MCF 10A (cell line): ENCODE measurements at regions not wholly inside any gene's neighbourhood (a gene's known extent, or its start where the extent isn't known, plus 50 kb on each side); places are given as distances from the start of the nearest gene placed in this dataset.

Source experiments
- BruUV-seq: library from RNA; stranded (reverse); fragments of 400-500 nt; replicated peaks from 2 replicates; lab custom pipeline; 2021; lab: Mats Ljungman, UMichigan
- CTCF ChIA-PET: fragments of 300-600 bp; sonication (Branson Sonifier 250); formaldehyde crosslinking; extraction: SDS; loops from one replicate; lab custom pipeline; 2021; ENCODE audit warnings: antibody characterized with exemption, inconsistent platforms; lab: Yijun Ruan, JAX
- POLR2A ChIA-PET: fragments of 300-600, 350-650 bp; sonication (Branson Sonifier 250); formaldehyde crosslinking; extraction: SDS; loops from one replicate; lab custom pipeline; 2020; ENCODE audit warnings: antibody characterized with exemption, inconsistent platforms; lab: Yijun Ruan, JAX
- DNase-seq: peaks from one replicate; pipeline ENCODE4 v3.0.0-alpha.2; 2018; ENCODE audit not compliant: unreplicated experiment
- H3K27ac Mint-ChIP-seq: one replicate; pipeline ENCODE4 v1.8.0; 2022; ENCODE audit warnings: mild to moderate bottlenecking, low read depth, mixed read lengths; ENCODE audit not compliant: unreplicated experiment
- H3K27me3 Mint-ChIP-seq: one replicate; pipeline ENCODE4 v1.8.0; 2022; ENCODE audit warnings: mixed read lengths; ENCODE audit not compliant: insufficient read depth, unreplicated experiment
- H3K36me3 Mint-ChIP-seq: one replicate; pipeline ENCODE4 v1.8.0; 2022; ENCODE audit warnings: mild to moderate bottlenecking, moderate library complexity, mixed read lengths; ENCODE audit not compliant: insufficient read depth, unreplicated experiment
- H3K4me1 Mint-ChIP-seq: one replicate; pipeline ENCODE4 v1.8.0; 2022; ENCODE audit warnings: mixed read lengths; ENCODE audit not compliant: insufficient read depth, unreplicated experiment
- H3K4me3 Mint-ChIP-seq: one replicate; pipeline ENCODE4 v1.8.0; 2022; ENCODE audit warnings: mild to moderate bottlenecking, moderate library complexity, mixed read lengths; ENCODE audit not compliant: unreplicated experiment
- H3K9me3 Mint-ChIP-seq: one replicate; pipeline ENCODE4 v1.8.0; 2022; ENCODE audit warnings: mixed read lengths; ENCODE audit not compliant: unreplicated experiment
- intact Hi-C: fragments of 100-400 bp; cut with micrococcal nuclease; formaldehyde crosslinking; loops from 2 replicates; pipeline ENCODE4 v1.14.1; 2022
- TF ChIP-seq, protein P1 (sequence below): fragments of 200-600 bp; IDR thresholded peaks from one replicate; pipeline ENCODE4 v1.8.0; 2022; ENCODE audit warnings: antibody characterized with exemption, mild to moderate bottlenecking; ENCODE audit not compliant: unreplicated experiment

DNA sequence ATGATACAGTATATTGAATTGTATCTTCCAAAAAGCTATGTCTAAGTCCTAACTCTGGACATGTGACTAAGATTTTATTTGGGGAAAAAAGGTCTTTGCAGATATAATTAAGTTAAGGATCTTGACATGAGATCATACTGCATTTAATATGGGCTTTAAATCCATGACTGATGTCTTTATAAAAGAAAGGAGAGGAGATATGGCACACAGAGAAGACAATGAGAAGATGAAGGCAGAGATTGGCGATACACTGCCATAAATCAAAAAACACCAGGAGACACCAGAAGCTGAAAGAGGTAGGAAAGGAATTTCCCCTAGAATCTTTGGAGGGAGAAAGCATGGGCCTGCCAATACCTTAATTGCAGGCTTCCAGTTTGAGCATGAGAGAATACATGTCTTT lies 1450.2 kb downstream of the HACE1 start:
- H3K4me3 Mint-ChIP-seq: no peak overlapping the region
- CTCF ChIA-PET: no interaction called here
- no peaks in the 10 kb centered on the region for H3K36me3 Mint-ChIP-seq
- no peaks in the 10 kb centered on the region for H3K9me3 Mint-ChIP-seq
- H3K27ac Mint-ChIP-seq: no peak overlapping the region
- no peaks in the 10 kb centered on the region for H3K4me1 Mint-ChIP-seq
- no peak for DNase-seq
- H3K27me3 Mint-ChIP-seq: peaks cover 85% of the 10 kb centered on the region
- BruUV-seq: no TSS peak
- intact Hi-C loops: no loop called here
- POLR2A ChIA-PET: no interaction called here
- TF ChIP-seq, protein P1, sequence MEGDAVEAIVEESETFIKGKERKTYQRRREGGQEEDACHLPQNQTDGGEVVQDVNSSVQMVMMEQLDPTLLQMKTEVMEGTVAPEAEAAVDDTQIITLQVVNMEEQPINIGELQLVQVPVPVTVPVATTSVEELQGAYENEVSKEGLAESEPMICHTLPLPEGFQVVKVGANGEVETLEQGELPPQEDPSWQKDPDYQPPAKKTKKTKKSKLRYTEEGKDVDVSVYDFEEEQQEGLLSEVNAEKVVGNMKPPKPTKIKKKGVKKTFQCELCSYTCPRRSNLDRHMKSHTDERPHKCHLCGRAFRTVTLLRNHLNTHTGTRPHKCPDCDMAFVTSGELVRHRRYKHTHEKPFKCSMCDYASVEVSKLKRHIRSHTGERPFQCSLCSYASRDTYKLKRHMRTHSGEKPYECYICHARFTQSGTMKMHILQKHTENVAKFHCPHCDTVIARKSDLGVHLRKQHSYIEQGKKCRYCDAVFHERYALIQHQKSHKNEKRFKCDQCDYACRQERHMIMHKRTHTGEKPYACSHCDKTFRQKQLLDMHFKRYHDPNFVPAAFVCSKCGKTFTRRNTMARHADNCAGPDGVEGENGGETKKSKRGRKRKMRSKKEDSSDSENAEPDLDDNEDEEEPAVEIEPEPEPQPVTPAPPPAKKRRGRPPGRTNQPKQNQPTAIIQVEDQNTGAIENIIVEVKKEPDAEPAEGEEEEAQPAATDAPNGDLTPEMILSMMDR: no peak

DNA sequence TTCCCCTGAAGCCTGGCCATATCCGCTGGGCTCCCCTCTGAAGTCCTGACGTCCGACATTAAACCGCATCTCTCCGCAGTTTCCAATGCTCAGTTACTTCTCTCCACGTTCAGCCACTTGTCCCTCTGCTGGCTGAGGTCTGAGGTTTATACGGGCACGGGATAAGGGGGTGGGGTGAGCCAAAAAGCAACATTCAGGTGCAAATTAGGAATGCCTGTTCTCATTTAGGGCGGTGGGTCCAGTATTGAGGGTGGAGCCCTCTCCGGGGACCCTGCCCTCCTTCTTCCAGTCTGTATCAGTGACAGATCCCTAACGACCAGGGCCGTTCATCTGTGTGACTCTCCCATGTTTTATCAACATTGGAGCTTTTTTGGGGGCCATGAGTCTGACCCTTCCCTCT lies 1454.4 kb downstream of the HACE1 start:
- TF ChIP-seq, protein P1: no peak
- DNase-seq: no peak
- peaks cover 76% of the 10 kb centered on the region for H3K27me3 Mint-ChIP-seq
- no peak overlapping the region for H3K4me3 Mint-ChIP-seq
- H3K4me1 Mint-ChIP-seq: no peaks in the 10 kb centered on the region
- H3K36me3 Mint-ChIP-seq: no peaks in the 10 kb centered on the region
- H3K27ac Mint-ChIP-seq: no peak overlapping the region
- H3K9me3 Mint-ChIP-seq: no peaks in the 10 kb centered on the region
- CTCF ChIA-PET: no interaction called here
- POLR2A ChIA-PET: no interaction called here
- intact Hi-C loops: no loop called here
- BruUV-seq: no TSS peak

DNA sequence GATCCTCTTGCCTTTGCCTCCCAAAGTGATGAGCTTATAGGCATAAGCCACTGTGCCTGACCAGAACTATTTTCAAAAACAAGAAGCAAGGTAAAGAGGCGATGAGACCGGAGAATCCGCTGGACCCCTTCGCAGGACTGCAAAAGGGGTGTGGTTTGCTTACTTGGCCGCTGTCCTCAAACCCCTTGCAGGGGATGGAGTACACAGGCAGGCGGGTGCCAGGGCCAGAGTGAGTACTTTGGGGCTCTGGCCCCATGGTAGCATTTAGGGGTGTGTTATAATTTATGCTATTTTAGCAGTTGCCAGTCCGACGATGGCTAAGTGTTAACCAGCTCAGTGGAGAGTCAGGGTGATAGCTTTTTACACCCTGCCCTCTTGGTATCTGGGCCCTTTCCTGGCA lies 1454.9 kb downstream of the HACE1 start:
- H3K36me3 Mint-ChIP-seq: no peaks in the 10 kb centered on the region
- no peak overlapping the region for H3K27ac Mint-ChIP-seq
- H3K27me3 Mint-ChIP-seq: peaks cover 73% of the 10 kb centered on the region
- no peak overlapping the region for H3K4me3 Mint-ChIP-seq
- DNase-seq: no peak
- H3K9me3 Mint-ChIP-seq: no peaks in the 10 kb centered on the region
- ChIA-PET POLR2A (no interaction called here), CTCF (interaction anchor here (0.7 kb wide), 1 partner anchor 1039 kb away, joined by 3 read pairs; no protein-coding TSS in a partner anchor)
- H3K4me1 Mint-ChIP-seq: no peaks in the 10 kb centered on the region
- intact Hi-C loops: no loop called here
- BruUV-seq: no TSS peak
- TF ChIP-seq, protein P1: no peak

DNA sequence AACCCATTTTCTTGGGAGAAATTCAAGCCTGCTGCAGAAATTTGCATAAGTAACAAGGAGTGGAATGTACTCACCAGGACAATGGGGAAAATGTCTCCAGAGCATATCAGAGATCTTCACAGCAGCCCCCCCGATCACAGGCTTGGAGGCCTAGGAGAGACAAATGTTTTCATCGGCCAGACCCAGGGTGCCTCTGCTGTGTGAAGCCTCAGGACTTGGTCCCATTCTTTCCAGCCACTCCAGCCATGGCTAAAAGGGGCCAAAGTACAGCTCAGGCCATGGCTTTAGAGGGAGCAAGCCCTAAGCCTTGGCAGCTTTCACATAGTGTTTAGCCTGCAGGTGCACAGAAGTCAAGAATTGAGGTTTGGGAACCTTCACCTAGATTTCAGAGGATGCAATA lies 1463.0 kb downstream of the HACE1 start:
- Mint-ChIP-seq H3K4me3 (no peak overlapping the region), H3K36me3 (peaks cover 6% of the 10 kb centered on the region), H3K27me3 (no peaks in the 10 kb centered on the region), H3K9me3 (no peaks in the 10 kb centered on the region), H3K27ac (no peak overlapping the region), H3K4me1 (no peaks in the 10 kb centered on the region)
- ChIA-PET CTCF (interaction anchor here (0.6 kb wide), 1 partner anchor 380 kb away, joined by 3 read pairs; no protein-coding TSS in a partner anchor), POLR2A (no interaction called here)
- DNase-seq: no peak
- BruUV-seq: no TSS peak
- TF ChIP-seq, protein P1: no peak
- intact Hi-C loops: no loop called here
